Neuronal stem cell (in vitro differentiated cells): ENCODE measurements at regions not wholly inside any gene's neighbourhood (a gene's known extent, or its start where the extent isn't known, plus 50 kb on each side); places are given as distances from the start of the nearest gene placed in this dataset.

ENCODE experiments used
- DNase-seq: peaks from one replicate; pipeline ENCODE4 v3.0.0-alpha.2; 2013; ENCODE audit warnings: low spot score
- H2AFZ ChIP-seq: one replicate; pipeline ENCODE4 v1.6.1; 2013; ENCODE audit warnings: mild to moderate bottlenecking, low read length, inconsistent platforms
- H2AK5ac ChIP-seq: 2 replicates; pipeline ENCODE4 v1.6.1; 2013; ENCODE audit warnings: low read depth, mild to moderate bottlenecking, inconsistent platforms, low read length, moderate library complexity, mixed read lengths
- H2BK120ac ChIP-seq: 2 replicates; pipeline ENCODE4 v1.6.1; 2013; ENCODE audit warnings: low read depth, mild to moderate bottlenecking, inconsistent platforms, low read length, moderate library complexity, mixed read lengths
- H2BK12ac ChIP-seq: one replicate; pipeline ENCODE4 v1.6.1; 2013; ENCODE audit warnings: low read length, inconsistent platforms
- H2BK15ac ChIP-seq: 2 replicates; pipeline ENCODE4 v1.6.1; 2013; ENCODE audit warnings: mild to moderate bottlenecking, low read length, inconsistent platforms, mixed read lengths
- H2BK5ac ChIP-seq: one replicate; pipeline ENCODE4 v1.6.1; 2013; ENCODE audit warnings: inconsistent platforms, mild to moderate bottlenecking, low read length, moderate library complexity
- H3K14ac ChIP-seq: one replicate; pipeline ENCODE4 v1.6.1; 2013; ENCODE audit warnings: low read length, inconsistent platforms
- H3K18ac ChIP-seq: 2 replicates; pipeline ENCODE4 v1.6.1; 2013; ENCODE audit warnings: low read length, inconsistent platforms
- H3K23ac ChIP-seq: 2 replicates; pipeline ENCODE4 v1.6.1; 2013; ENCODE audit warnings: low read depth, mild to moderate bottlenecking, mixed read lengths, low read length, inconsistent platforms; ENCODE audit not compliant: poor library complexity
- H3K27ac ChIP-seq: replicated peaks from 3 replicates; pipeline ENCODE4 v1.5.1; 2013; ENCODE audit warnings: low read length, inconsistent platforms
- H3K27me3 ChIP-seq, 3 experiments: 2 replicates each; pipeline ENCODE4 v1.6.1; 2013; ENCODE audit warnings: low read length in 3 of 3, mild to moderate bottlenecking in 2 of 3, inconsistent platforms in 1 of 3, low read depth in 1 of 3, mixed read lengths in 1 of 3, moderate library complexity in 1 of 3; ENCODE audit not compliant: control insufficient read depth in 3 of 3, insufficient read depth in 3 of 3
- H3K36me3 ChIP-seq, 2 donors: replicated peaks in 1 of 2; 2 replicates each; pipeline ENCODE4 v1.6.1; 2013; ENCODE audit warnings: low read length in 2 of 2; ENCODE audit not compliant: control insufficient read depth in 2 of 2, insufficient read depth in 2 of 2
- H3K4ac ChIP-seq: 2 replicates; pipeline ENCODE4 v1.6.1; 2013; ENCODE audit warnings: inconsistent platforms, mild to moderate bottlenecking, low read length, moderate library complexity
- H3K4me1 ChIP-seq, 2 donors: 1 replicate in 1 of 2; 2 replicates in 1 of 2; pipeline ENCODE4 v1.6.1; 2013; ENCODE audit warnings: low read length in 2 of 2, low read depth in 1 of 2; ENCODE audit not compliant: control insufficient read depth in 2 of 2, insufficient read depth in 1 of 2
- H3K4me2 ChIP-seq: one replicate; pipeline ENCODE4 v1.6.1; 2013; ENCODE audit warnings: mild to moderate bottlenecking, low read length, inconsistent platforms; ENCODE audit not compliant: insufficient read depth, poor library complexity, severe bottlenecking
- H3K4me3 ChIP-seq, 2 donors: 2 replicates each; pipeline ENCODE4 v1.5.1; 2013; ENCODE audit warnings: low read length in 2 of 2, mild to moderate bottlenecking in 2 of 2, inconsistent platforms in 1 of 2, moderate library complexity in 1 of 2
- H3K79me1 ChIP-seq: one replicate; pipeline ENCODE4 v1.6.1; 2013; ENCODE audit warnings: low read depth, mild to moderate bottlenecking, inconsistent platforms, low read length, moderate library complexity
- H3K9ac ChIP-seq: one replicate; pipeline ENCODE4 v1.6.1; 2013; ENCODE audit warnings: mild to moderate bottlenecking, low read depth, low read length, inconsistent platforms; ENCODE audit not compliant: poor library complexity
- H3K9me3 ChIP-seq, 2 donors: replicated peaks in 1 of 2; 2 replicates each; pipeline versions ENCODE3 to v1.6.1; 2013; ENCODE audit warnings: low read length in 2 of 2, mild to moderate bottlenecking in 2 of 2, inconsistent platforms in 1 of 2, low read depth in 1 of 2, mixed read lengths in 1 of 2, moderate library complexity in 1 of 2; ENCODE audit not compliant: control insufficient read depth in 2 of 2, insufficient read depth in 1 of 2
- H4K8ac ChIP-seq: one replicate; pipeline ENCODE4 v1.6.1; 2013; ENCODE audit warnings: low read depth, mild to moderate bottlenecking, inconsistent platforms, low read length, moderate library complexity
- H4K91ac ChIP-seq: one replicate; pipeline ENCODE4 v1.6.1; 2013; ENCODE audit warnings: low read length, low read depth, mild to moderate bottlenecking, inconsistent platforms; ENCODE audit not compliant: poor library complexity
- WGBS, 2 donors: extraction: QIAGEN DNeasy Blood & Tissue Kit; methylation state at CpG; one replicate each; pipeline ENCODE4 v1.1.7; 2013; ENCODE audit warnings: missing lambda C conversion rate in 2 of 2, mixed read lengths in 1 of 2; ENCODE audit not compliant: insufficient read length in 2 of 2, insufficient replicate concordance in 1 of 2; ENCODE audit errors: extremely low coverage in 2 of 2; 5-methylcytosine and 5-hydroxymethylcytosine counted together

DNA sequence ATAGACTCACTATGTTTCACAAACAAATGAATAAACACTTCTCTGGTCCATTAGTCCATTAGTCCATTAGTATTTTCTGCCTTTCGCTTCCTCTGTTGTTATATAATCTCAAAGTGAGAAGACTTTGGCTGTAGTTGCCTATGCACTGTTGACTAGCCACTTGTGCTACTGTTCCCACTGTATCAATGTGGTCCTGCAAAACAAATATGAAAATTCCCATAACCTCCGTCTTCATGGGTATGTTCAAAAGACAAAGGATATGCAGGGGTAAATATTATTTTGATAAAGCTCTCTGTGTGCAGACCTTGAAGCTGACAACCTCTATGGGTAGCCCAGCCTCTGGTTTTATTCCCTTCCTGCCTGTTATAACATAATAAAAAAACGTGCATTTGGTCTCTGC is 77.8 kb downstream of the DIO2 start:
- Histone ChIP-seq H3K27me3 (no peaks in the 10 kb centered on the region), H2BK12ac (no peak overlapping the region), H3K27ac (no peak overlapping the region), H3K18ac (no peak overlapping the region), H2AFZ (no peak overlapping the region), H3K4me2 (no peak overlapping the region), H4K8ac (no peak overlapping the region), H3K9me3 (peaks cover 8% of the 10 kb centered on the region in 2 donors), H3K4me3 (no peak overlapping the region), H3K4me1 (no peaks in the 10 kb centered on the region), H3K4ac (no peak overlapping the region), H2BK5ac (no peak overlapping the region), H4K91ac (no peak overlapping the region), H3K9ac (no peak overlapping the region), H2AK5ac (no peak overlapping the region), H3K14ac (no peak overlapping the region), H2BK120ac (no peak overlapping the region), H3K23ac (no peak overlapping the region), H2BK15ac (no peak overlapping the region), H3K36me3 (no peaks in the 10 kb centered on the region), H3K79me1 (no peaks in the 10 kb centered on the region)
- no CpG with 5 or more reads among the region's 3 CpGs for WGBS, 2 donors
- no peak for DNase-seq

DNA sequence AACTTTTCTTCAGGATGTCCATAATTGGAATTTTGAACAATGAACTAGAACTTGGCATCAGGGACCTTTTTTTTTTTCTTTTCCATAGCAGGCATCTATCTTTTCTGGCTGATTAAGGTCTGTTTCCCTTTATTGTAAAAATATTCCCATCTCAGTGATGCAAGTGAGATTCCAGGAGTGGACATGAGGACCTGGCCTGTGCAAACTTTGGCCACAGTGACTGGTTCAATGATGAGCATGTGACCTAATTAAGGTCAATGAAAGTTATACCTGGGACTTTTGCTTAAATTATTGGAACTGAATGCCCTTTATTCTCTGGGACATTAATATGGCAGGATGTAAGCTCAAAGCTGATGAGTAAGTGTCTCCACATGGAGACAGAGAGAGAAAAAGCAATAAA is 83.8 kb downstream of the DIO2 start:
- H2BK5ac ChIP-seq, result no peak overlapping the region
- no peak overlapping the region for H2BK12ac ChIP-seq
- H4K8ac ChIP-seq, result no peak overlapping the region
- H3K14ac ChIP-seq, result no peak overlapping the region
- no peaks in the 10 kb centered on the region for H3K36me3 ChIP-seq
- no peaks in the 10 kb centered on the region for H3K79me1 ChIP-seq
- H2BK15ac ChIP-seq, result no peak overlapping the region
- H2AFZ ChIP-seq, result no peak overlapping the region
- H3K4ac ChIP-seq, result no peak overlapping the region
- no peak overlapping the region for H3K4me2 ChIP-seq
- H3K9ac ChIP-seq, result no peak overlapping the region
- H4K91ac ChIP-seq, result no peak overlapping the region
- H2BK120ac ChIP-seq, result no peak overlapping the region
- no peak overlapping the region for H3K4me3 ChIP-seq
- H2AK5ac ChIP-seq, result no peak overlapping the region
- no peaks in the 10 kb centered on the region for H3K4me1 ChIP-seq
- no peak overlapping the region for H3K27ac ChIP-seq
- no peaks in the 10 kb centered on the region for H3K27me3 ChIP-seq
- H3K9me3 ChIP-seq, result no peaks in the 10 kb centered on the region
- DNase-seq, result no peak
- no peak overlapping the region for H3K23ac ChIP-seq
- H3K18ac ChIP-seq, result no peak overlapping the region

DNA sequence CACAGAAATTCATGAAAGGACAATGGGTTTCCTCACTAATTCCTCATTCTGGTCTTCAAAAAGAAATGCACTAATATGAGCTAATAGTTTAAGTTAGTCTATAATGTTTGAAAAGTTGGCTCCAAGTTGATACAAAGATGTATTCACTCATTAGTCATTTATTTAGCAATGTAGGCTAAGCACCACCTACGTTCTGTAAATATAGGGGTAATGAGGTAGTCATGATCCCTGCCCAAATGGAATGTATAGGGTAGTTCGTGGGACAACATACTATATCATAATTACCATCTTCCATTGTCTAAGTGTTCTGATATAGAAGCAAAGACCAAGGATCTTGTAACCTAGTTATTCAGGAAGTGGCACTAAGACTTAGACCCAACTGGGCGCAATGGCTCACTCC is 86.5 kb downstream of the DIO2 start:
- no peak overlapping the region for H4K91ac ChIP-seq
- no peak overlapping the region for H2BK120ac ChIP-seq
- no peak overlapping the region for H2BK12ac ChIP-seq
- H2AK5ac ChIP-seq, result no peak overlapping the region
- H3K27ac ChIP-seq, result no peak overlapping the region
- no peak overlapping the region for H3K4me2 ChIP-seq
- H2BK15ac ChIP-seq, result no peak overlapping the region
- WGBS, 2 donors, result no CpG with 5 or more reads among the region's 3 CpGs
- no peaks in the 10 kb centered on the region for H3K27me3 ChIP-seq
- H4K8ac ChIP-seq, result no peak overlapping the region
- no peak overlapping the region for H3K4me3 ChIP-seq
- H2AFZ ChIP-seq, result no peak overlapping the region
- H3K36me3 ChIP-seq, result no peaks in the 10 kb centered on the region
- H3K9me3 ChIP-seq, result no peaks in the 10 kb centered on the region
- H3K4me1 ChIP-seq, result no peaks in the 10 kb centered on the region
- H3K9ac ChIP-seq, result no peak overlapping the region
- H3K23ac ChIP-seq, result no peak overlapping the region
- H3K4ac ChIP-seq, result no peak overlapping the region
- H3K18ac ChIP-seq, result no peak overlapping the region
- no peaks in the 10 kb centered on the region for H3K79me1 ChIP-seq
- no peak overlapping the region for H2BK5ac ChIP-seq
- H3K14ac ChIP-seq, result no peak overlapping the region
- no peak for DNase-seq

DNA sequence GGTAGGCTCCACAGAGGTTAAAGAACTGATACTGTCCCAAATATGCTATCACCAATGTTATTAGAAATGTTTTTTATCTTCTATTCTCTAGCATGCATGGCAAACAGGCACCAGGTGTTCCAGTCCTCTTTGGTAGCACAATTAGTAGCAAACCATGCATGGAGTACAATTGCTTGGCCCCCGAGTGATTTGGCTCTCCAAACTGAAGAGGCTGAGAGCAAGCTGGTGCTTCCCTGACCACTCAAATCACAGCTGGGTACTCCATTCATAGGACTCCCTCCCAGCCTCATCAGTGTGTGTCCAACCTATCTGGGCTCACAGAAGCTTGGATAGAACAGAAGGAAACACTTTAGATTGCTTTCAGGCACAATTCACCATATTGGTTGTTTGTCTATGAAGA is 93.4 kb downstream of the DIO2 start:
- H2BK5ac ChIP-seq, result no peak overlapping the region
- no peak overlapping the region for H4K91ac ChIP-seq
- no peak overlapping the region for H3K4me3 ChIP-seq
- H3K27me3 ChIP-seq, result no peaks in the 10 kb centered on the region
- no peak overlapping the region for H3K9ac ChIP-seq
- no peaks in the 10 kb centered on the region for H3K9me3 ChIP-seq
- WGBS, 2 donors, result no CpG with 5 or more reads among the region's 1 CpG
- H3K18ac ChIP-seq, result no peak overlapping the region
- no peak overlapping the region for H2AK5ac ChIP-seq
- no peak overlapping the region for H3K23ac ChIP-seq
- DNase-seq, result no peak
- H2BK15ac ChIP-seq, result no peak overlapping the region
- no peak overlapping the region for H4K8ac ChIP-seq
- no peak overlapping the region for H3K14ac ChIP-seq
- H3K79me1 ChIP-seq, result no peaks in the 10 kb centered on the region
- H3K4me1 ChIP-seq, result no peaks in the 10 kb centered on the region
- H3K27ac ChIP-seq, result no peak overlapping the region
- no peak overlapping the region for H3K4ac ChIP-seq
- H2BK12ac ChIP-seq, result no peak overlapping the region
- H2BK120ac ChIP-seq, result no peak overlapping the region
- no peak overlapping the region for H3K4me2 ChIP-seq
- H3K36me3 ChIP-seq, result no peaks in the 10 kb centered on the region
- H2AFZ ChIP-seq, result no peak overlapping the region
